Dendritic cell treated with granulocyte-macrophage colony-stimulating factor and Interleukin-4, amounts not matched to agents 40 ng/mL and 50 ng/mL, for 4 days (primary cell): ENCODE measurements at regions not wholly inside any gene's neighbourhood (a gene's known extent, or its start where the extent isn't known, plus 50 kb on each side); places are given as distances from the start of the nearest gene placed in this dataset.

Experiments
- H3K27ac Mint-ChIP-seq: one replicate; pipeline ENCODE4 v1.8.0; 2022; ENCODE audit warnings: mild to moderate bottlenecking, mixed read lengths
- H3K27me3 Mint-ChIP-seq: one replicate; pipeline ENCODE4 v1.8.0; 2022; ENCODE audit warnings: mild to moderate bottlenecking, mixed read lengths
- H3K36me3 Mint-ChIP-seq: one replicate; pipeline ENCODE4 v1.8.0; 2022; ENCODE audit warnings: low read depth, mixed read lengths
- H3K4me1 Mint-ChIP-seq: one replicate; pipeline ENCODE4 v1.8.0; 2022; ENCODE audit warnings: low read depth, mixed read lengths
- H3K4me3 Mint-ChIP-seq: one replicate; pipeline ENCODE4 v1.8.0; 2022; ENCODE audit warnings: mild to moderate bottlenecking, moderate library complexity, mixed read lengths
- H3K9me3 Mint-ChIP-seq: one replicate; pipeline ENCODE4 v1.8.0; 2022; ENCODE audit warnings: mixed read lengths
- intact Hi-C: fragments of 100-400 bp; cut with micrococcal nuclease; formaldehyde crosslinking; loops from one replicate; pipeline ENCODE4 v1.15.0; 2022

DNA sequence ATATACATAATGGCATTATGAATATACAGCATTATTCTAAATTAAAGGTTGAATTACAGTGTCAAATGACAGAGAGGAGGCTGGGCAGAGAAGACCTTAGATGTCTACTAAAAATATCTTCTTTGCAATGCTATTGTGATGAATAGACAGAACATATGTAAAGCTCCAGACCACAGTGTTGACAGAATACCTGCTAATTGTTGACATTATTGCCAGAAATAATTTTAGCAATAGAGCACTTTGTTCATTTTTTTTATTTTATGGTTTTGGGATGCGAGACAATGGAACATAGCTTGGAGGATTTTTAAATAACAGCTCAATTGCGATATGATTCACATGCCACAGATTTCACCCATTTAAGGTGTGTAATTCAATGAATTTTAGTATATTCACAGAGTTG, 508.8 kb downstream of the PSAT1 start:
- Mint-ChIP-seq H3K27me3 (no peaks in the 10 kb centered on the region), H3K36me3 (no peaks in the 10 kb centered on the region), H3K4me1 (no peaks in the 10 kb centered on the region), H3K9me3 (no peaks in the 10 kb centered on the region), H3K4me3 (no peak overlapping the region), H3K27ac (no peak overlapping the region)
- intact Hi-C loops, result loop anchor here (10.0 kb wide), 1 partner anchor 211 kb away; no protein-coding TSS in a partner anchor

GRCh38 chr9:78806492-78807160, 509.7 kb downstream of the PSAT1 start:
- H3K36me3 Mint-ChIP-seq, result no peaks in the 10 kb centered on the region
- no peaks in the 10 kb centered on the region for H3K4me1 Mint-ChIP-seq
- intact Hi-C loops, result loop anchor here (10.0 kb wide), 1 partner anchor 212 kb away; no protein-coding TSS in a partner anchor
- no peaks in the 10 kb centered on the region for H3K9me3 Mint-ChIP-seq
- H3K27ac Mint-ChIP-seq, result no peak overlapping the region
- H3K4me3 Mint-ChIP-seq, result no peak overlapping the region
- H3K27me3 Mint-ChIP-seq, result no peaks in the 10 kb centered on the region

GRCh38 chr9:78807286-78807685, 510.4 kb downstream of the PSAT1 start:
- intact Hi-C loops, result loop anchor here (10.0 kb wide), 1 partner anchor 212 kb away; no protein-coding TSS in a partner anchor
- Mint-ChIP-seq H3K9me3 (no peaks in the 10 kb centered on the region), H3K27me3 (no peaks in the 10 kb centered on the region), H3K36me3 (no peaks in the 10 kb centered on the region), H3K4me1 (no peaks in the 10 kb centered on the region), H3K27ac (no peak overlapping the region), H3K4me3 (no peak overlapping the region)

DNA sequence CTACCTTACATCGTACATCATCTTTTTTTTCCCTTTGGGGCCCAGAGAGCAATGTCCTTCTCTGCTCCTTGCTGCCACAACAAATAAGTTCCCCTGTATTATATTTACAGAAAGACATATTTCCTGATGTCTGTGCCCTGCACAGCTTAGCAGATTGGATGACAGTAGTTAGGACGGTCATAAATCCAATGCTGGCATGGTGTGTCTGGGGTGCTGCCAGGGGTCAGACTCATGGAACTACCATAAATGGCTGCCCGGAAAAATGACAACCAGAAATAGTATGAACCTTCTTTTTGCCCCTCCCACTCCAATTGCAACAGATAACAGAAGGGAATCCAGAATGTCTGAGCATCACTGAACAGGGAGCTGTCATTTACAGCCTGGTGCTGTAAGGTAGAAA, 511.1 kb downstream of the PSAT1 start:
- intact Hi-C loops, result loop anchor here (10.0 kb wide), 1 partner anchor 213 kb away; no protein-coding TSS in a partner anchor
- H3K36me3 Mint-ChIP-seq, result no peaks in the 10 kb centered on the region

GRCh38 chr9:78811622-78812276, 514.8 kb downstream of the PSAT1 start:
- no peaks in the 10 kb centered on the region for H3K36me3 Mint-ChIP-seq
- H3K4me3 Mint-ChIP-seq, result no peak overlapping the region
- no peaks in the 10 kb centered on the region for H3K9me3 Mint-ChIP-seq
- no peaks in the 10 kb centered on the region for H3K4me1 Mint-ChIP-seq
- no peak overlapping the region for H3K27ac Mint-ChIP-seq
- intact Hi-C loops, result no loop called here
- no peaks in the 10 kb centered on the region for H3K27me3 Mint-ChIP-seq

More for the DNA sequence above, 511.1 kb downstream of the PSAT1 start:
- Mint-ChIP-seq H3K4me3 (no peak overlapping the region), H3K27ac (no peak overlapping the region), H3K27me3 (no peaks in the 10 kb centered on the region), H3K9me3 (no peaks in the 10 kb centered on the region), H3K4me1 (no peaks in the 10 kb centered on the region)

GRCh38 chr9:78812665-78813064, 515.7 kb downstream of the PSAT1 start:
- H3K4me3 Mint-ChIP-seq, result no peak overlapping the region
- no peaks in the 10 kb centered on the region for H3K9me3 Mint-ChIP-seq
- no peaks in the 10 kb centered on the region for H3K4me1 Mint-ChIP-seq
- H3K36me3 Mint-ChIP-seq, result no peaks in the 10 kb centered on the region
- intact Hi-C loops, result no loop called here
- H3K27me3 Mint-ChIP-seq, result no peaks in the 10 kb centered on the region
- no peak overlapping the region for H3K27ac Mint-ChIP-seq

GRCh38 chr9:78813602-78814180, 516.8 kb downstream of the PSAT1 start:
- H3K9me3 Mint-ChIP-seq, result no peaks in the 10 kb centered on the region
- no peaks in the 10 kb centered on the region for H3K36me3 Mint-ChIP-seq
- no peak overlapping the region for H3K27ac Mint-ChIP-seq
- no peaks in the 10 kb centered on the region for H3K27me3 Mint-ChIP-seq
- intact Hi-C loops, result no loop called here
- no peaks in the 10 kb centered on the region for H3K4me1 Mint-ChIP-seq
- no peak overlapping the region for H3K4me3 Mint-ChIP-seq

- Mint-ChIP-seq H3K36me3 (no peaks in the 10 kb centered on the region), H3K9me3 (no peaks in the 10 kb centered on the region), H3K4me3 (peak overlapping the region; percentile 55), H3K27ac (no peak overlapping the region), H3K27me3 (no peaks in the 10 kb centered on the region), H3K4me1 (peaks cover 5% of the 10 kb centered on the region)
- intact Hi-C loops, result no loop called here
Observed at GRCh38 chr9:78821126-78821822, 524.3 kb downstream of the PSAT1 start.

GRCh38 chr9:78826527-78826926, 529.6 kb downstream of the PSAT1 start:
- Mint-ChIP-seq H3K4me3 (no peak overlapping the region), H3K9me3 (no peaks in the 10 kb centered on the region), H3K36me3 (no peaks in the 10 kb centered on the region), H3K27ac (no peak overlapping the region), H3K4me1 (no peaks in the 10 kb centered on the region), H3K27me3 (no peaks in the 10 kb centered on the region)
- intact Hi-C loops, result no loop called here

DNA sequence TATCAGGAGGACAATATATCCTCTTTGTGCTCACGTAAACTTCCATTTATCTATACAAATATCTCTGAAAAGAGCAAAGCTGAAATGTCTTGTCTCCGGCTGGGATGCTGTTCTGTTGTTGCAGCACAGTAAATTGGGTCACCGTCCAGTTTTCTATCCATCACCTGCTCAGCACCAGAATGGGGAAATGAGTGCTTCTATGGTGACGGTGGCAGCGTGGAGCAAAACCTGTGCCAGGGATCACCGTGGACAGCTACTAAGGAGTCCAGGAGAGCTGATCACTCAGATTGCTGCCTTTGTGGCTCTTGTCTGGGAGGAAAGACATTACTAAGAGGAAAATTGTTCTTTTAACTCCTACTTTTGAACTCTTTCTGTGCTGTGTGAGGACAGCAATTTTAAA, 531.6 kb downstream of the PSAT1 start:
- intact Hi-C loops, result no loop called here
- no peaks in the 10 kb centered on the region for H3K4me1 Mint-ChIP-seq
- no peak overlapping the region for H3K4me3 Mint-ChIP-seq
- no peaks in the 10 kb centered on the region for H3K9me3 Mint-ChIP-seq
- no peaks in the 10 kb centered on the region for H3K27me3 Mint-ChIP-seq
- no peak overlapping the region for H3K27ac Mint-ChIP-seq
- H3K36me3 Mint-ChIP-seq, result no peaks in the 10 kb centered on the region

GRCh38 chr9:78830301-78830700, 533.4 kb downstream of the PSAT1 start:
- no peak overlapping the region for H3K4me3 Mint-ChIP-seq
- H3K27ac Mint-ChIP-seq, result no peak overlapping the region
- no peaks in the 10 kb centered on the region for H3K9me3 Mint-ChIP-seq
- H3K27me3 Mint-ChIP-seq, result no peaks in the 10 kb centered on the region
- H3K36me3 Mint-ChIP-seq, result no peaks in the 10 kb centered on the region
- intact Hi-C loops, result no loop called here
- no peaks in the 10 kb centered on the region for H3K4me1 Mint-ChIP-seq

DNA sequence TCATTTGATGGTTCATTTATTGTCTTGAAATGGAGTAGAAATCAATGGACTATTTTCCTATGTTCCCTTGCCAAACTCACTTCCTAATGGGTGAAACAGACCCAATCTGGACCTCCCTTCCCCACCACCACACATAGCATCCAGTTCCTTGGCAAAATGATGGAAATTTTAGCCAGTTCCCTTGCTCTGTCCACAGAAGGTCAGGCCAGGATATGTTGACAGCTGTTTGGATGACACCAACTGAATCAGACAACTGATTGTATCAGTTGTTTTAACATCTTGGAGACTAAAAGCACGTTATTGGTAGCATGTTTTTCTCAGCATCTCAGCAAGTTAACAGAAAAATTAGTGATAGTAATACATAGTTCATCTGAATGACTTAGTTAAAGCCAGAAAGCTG, 534.8 kb downstream of the PSAT1 start:
- no peaks in the 10 kb centered on the region for H3K9me3 Mint-ChIP-seq
- no peaks in the 10 kb centered on the region for H3K4me1 Mint-ChIP-seq
- H3K36me3 Mint-ChIP-seq, result no peaks in the 10 kb centered on the region
- no peaks in the 10 kb centered on the region for H3K27me3 Mint-ChIP-seq
- no peak overlapping the region for H3K4me3 Mint-ChIP-seq
- intact Hi-C loops, result no loop called here
- H3K27ac Mint-ChIP-seq, result no peak overlapping the region

DNA sequence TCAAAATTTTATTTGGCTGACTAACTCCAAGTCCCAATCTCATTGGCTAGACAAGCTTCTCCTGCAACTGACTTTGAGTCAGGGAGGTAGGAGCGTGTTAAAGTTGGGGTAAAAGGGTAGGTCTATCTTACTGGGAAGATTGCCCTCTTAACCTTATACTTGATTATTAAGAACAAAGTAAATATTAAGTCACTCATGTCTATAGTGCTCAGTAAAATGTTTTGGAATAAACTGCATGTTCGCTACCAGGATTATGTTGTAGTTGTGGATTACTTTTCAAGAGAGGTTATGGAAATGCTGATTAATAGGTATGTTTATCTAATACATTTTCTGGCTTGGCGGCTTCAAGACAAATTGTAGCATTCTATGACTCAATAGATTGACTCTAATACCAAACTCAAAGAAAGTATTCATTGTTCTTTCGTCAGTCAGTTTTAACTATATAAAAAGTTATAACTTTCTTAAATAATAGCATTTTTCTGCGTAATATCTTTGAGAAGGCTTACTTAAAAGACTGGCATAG, 539.1 kb downstream of the PSAT1 start:
- no peaks in the 10 kb centered on the region for H3K36me3 Mint-ChIP-seq
- intact Hi-C loops, result no loop called here
- no peak overlapping the region for H3K27ac Mint-ChIP-seq
- no peaks in the 10 kb centered on the region for H3K27me3 Mint-ChIP-seq
- no peaks in the 10 kb centered on the region for H3K9me3 Mint-ChIP-seq
- H3K4me3 Mint-ChIP-seq, result no peak overlapping the region
- H3K4me1 Mint-ChIP-seq, result no peaks in the 10 kb centered on the region

GRCh38 chr9:78839252-78839651, 542.3 kb downstream of the PSAT1 start:
- Mint-ChIP-seq H3K36me3 (no peaks in the 10 kb centered on the region), H3K4me1 (no peaks in the 10 kb centered on the region), H3K27me3 (no peaks in the 10 kb centered on the region), H3K27ac (no peak overlapping the region), H3K4me3 (no peak overlapping the region), H3K9me3 (peaks cover 14% of the 10 kb centered on the region)
- intact Hi-C loops, result no loop called here
